NT2/D1 (cell line): ENCODE measurements at regions not wholly inside any gene's neighbourhood (a gene's known extent, or its start where the extent isn't known, plus 50 kb on each side); places are given as distances from the start of the nearest gene placed in this dataset.

Source experiments
- SUZ12 ChIP-seq: IDR thresholded peaks from 2 replicates; pipeline ENCODE4 v1.6.1; 2011; ENCODE audit not compliant: insufficient read length, insufficient read depth; ENCODE audit errors: extremely low read depth
- ZNF274 ChIP-seq: IDR thresholded peaks from 2 replicates; pipeline ENCODE4 v1.6.1; 2011; ENCODE audit warnings: mild to moderate bottlenecking, low read depth, low read length

- TF ChIP-seq ZNF274 (no peak), SUZ12 (no peak)
Measured at GRCh38 chr3:65045138-65045537, 357.3 kb upstream of the ADAMTS9 start.
